GM18520 (cell line): ENCODE measurements at regions not wholly inside any gene's neighbourhood (a gene's known extent, or its start where the extent isn't known, plus 50 kb on each side); places are given as distances from the start of the nearest gene placed in this dataset.

ENCODE experiments used
- ATAC-seq: cut with Tn5 transposase; IDR thresholded peaks from one replicate; pipeline ENCODE4 v1.9.1; 2021; ENCODE audit not compliant: unreplicated experiment

- ATAC-seq: no peak
Measured at GRCh38 chr7:91517201-91517785, 253.1 kb downstream of the FZD1 start.

- no peak for ATAC-seq
Measured at GRCh38 chr7:91518058-91518457, 253.8 kb downstream of the FZD1 start.

- ATAC-seq: no peak
Measured at GRCh38 chr7:91519241-91520158, 255.3 kb downstream of the FZD1 start.

GRCh38 chr7:91520645-91521044 lies 256.4 kb downstream of the FZD1 start:
- no peak for ATAC-seq

GRCh38 chr7:91526404-91526803 lies 262.2 kb downstream of the FZD1 start:
- ATAC-seq: no peak

- ATAC-seq: no peak
Measured at GRCh38 chr7:91527460-91527859, 263.2 kb downstream of the FZD1 start.

- ATAC-seq: no peak
Measured at GRCh38 chr7:91533996-91534395, 269.8 kb downstream of the FZD1 start.

- ATAC-seq: no peak
Measured at GRCh38 chr7:91537260-91538152, 273.3 kb downstream of the FZD1 start.

- no peak for ATAC-seq
Measured at GRCh38 chr7:91541641-91542040, 277.4 kb downstream of the FZD1 start.

GRCh38 chr7:91543646-91544045 lies 279.4 kb downstream of the FZD1 start:
- no peak for ATAC-seq

- ATAC-seq: no peak
Measured at GRCh38 chr7:91549878-91550277, 285.6 kb downstream of the FZD1 start.

- no peak for ATAC-seq
Measured at GRCh38 chr7:91550931-91551330, 286.7 kb downstream of the FZD1 start.

- ATAC-seq: no peak
Measured at GRCh38 chr7:91551377-91552175, 287.3 kb downstream of the FZD1 start.

- ATAC-seq: peak; percentile 31
Measured at GRCh38 chr7:91553410-91553895, 289.2 kb downstream of the FZD1 start.

- no peak for ATAC-seq
Measured at GRCh38 chr7:91554883-91555282, 290.6 kb downstream of the FZD1 start.

- ATAC-seq: no peak
Measured at GRCh38 chr7:91556239-91556638, 292.0 kb downstream of the FZD1 start.

GRCh38 chr7:91556956-91557650 lies 292.9 kb downstream of the FZD1 start:
- no peak for ATAC-seq

GRCh38 chr7:91557789-91558404 lies 293.7 kb downstream of the FZD1 start:
- peak; percentile 74 for ATAC-seq

GRCh38 chr7:91559947-91560346 lies 295.7 kb downstream of the FZD1 start:
- no peak for ATAC-seq
